ENCODE measurements at regions not wholly inside any gene's neighbourhood (a gene's known extent, or its start where the extent isn't known, plus 50 kb on each side); places are given as distances from the start of the nearest gene placed in this dataset.

- TF ChIP-seq CTCF (IDR thresholded peaks at IDR 0.05; ENCODE audit: insufficient read depth, low read length, poor library complexity, severe bottlenecking), result no peak
- no peak for TF ChIP-seq EZH2phosphoT487 (conservative IDR thresholded peaks at IDR 0.05; ENCODE audit: low read length)
These were observed 83.0 kb upstream of the MBOAT2 start for GRCh38 chr2:9086465-9086864.
